ENCODE measurements at regions not wholly inside any gene's neighbourhood (a gene's known extent, or its start where the extent isn't known, plus 50 kb on each side); places are given as distances from the start of the nearest gene placed in this dataset.
"Not testable (repeated sequence)": the region's sequence is repeated elsewhere in the genome, so short reads cannot be mapped to it uniquely, and the experiment has no call there.

DNA sequence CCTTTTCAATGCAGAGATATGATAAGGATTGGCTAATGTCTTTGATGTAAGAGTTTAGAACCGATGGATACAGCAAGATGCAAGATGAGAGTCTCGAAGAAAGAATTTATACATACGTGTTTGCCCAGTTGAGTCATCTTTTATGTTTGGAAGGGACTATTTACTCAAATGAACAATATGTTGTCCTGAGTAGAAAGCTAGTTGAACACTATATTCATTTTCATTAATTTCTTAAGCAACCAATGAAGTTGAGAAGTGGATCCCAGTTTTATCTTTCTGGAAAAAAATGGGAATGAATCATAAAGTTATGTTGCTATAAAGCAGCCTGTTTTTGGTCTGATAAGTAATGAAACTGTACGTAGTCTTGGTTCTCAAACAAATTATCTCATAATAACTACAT, 1431.7 kb upstream of the FLRT2 start:
- DNase-seq (ENCODE audit: low read depth in 1 of 2, low spot score in 2 of 2) = no peak
- H3K27me3 ChIP-seq (replicated peaks) = no peaks in the 10 kb centered on the region
- no peaks in the 10 kb centered on the region for H3K4me1 ChIP-seq (replicated peaks)
- no peak overlapping the region for H3K4me3 ChIP-seq
- H3K9me3 ChIP-seq (replicated peaks) = no peaks in the 10 kb centered on the region
- H3K36me3 ChIP-seq = no peaks in the 10 kb centered on the region
- no peak overlapping the region for H3K27ac ChIP-seq

DNA sequence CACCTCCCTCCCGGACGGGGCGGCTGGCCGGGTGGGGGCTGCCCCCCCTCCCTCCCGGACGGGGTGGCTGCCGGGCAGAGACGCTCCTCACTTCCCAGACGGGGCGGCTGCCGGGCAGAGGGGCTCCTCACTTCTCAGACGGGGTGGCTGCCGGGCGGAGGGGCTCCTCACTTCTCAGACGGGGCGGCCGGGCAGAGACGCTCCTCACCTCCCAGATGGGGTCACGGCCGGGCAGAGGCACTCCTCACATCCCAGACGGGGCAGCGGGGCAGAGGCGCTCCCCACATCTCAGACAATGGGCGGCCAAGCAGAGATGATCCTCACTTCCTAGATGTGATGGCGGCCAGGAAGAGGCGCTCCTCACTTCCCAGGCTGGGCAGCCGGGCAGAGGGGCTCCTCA, 1430.4 kb upstream of the FLRT2 start:
- not testable (repeated sequence) for H3K36me3 ChIP-seq; H3K9me3 ChIP-seq (replicated peaks); DNase-seq (ENCODE audit: low read depth in 1 of 2, low spot score in 2 of 2); H3K27ac ChIP-seq; H3K4me3 ChIP-seq; H3K27me3 ChIP-seq (replicated peaks); H3K4me1 ChIP-seq (replicated peaks)

DNA sequence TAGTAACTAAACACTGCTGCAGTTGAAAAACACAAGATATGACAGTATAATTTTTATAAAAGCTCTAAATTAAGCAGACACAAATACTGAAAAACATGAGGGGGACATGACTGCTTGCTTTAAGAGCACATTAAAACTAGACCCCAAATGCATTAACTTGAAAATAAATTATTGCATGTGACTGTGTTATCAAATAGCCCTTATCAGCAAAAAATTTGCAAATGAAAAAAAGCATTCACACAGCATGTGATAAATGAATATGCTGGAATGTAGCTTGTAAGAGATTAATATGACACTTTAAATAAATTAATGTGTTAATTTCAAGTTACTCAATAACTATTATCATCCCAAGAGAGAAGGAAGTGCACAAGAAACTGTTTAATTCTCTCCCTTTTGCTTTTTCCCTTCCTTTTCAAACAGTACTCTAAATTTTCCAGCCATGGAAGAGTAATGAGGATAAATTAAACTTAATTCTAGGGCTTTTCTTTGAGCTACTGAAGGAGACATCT, 1422.1 kb upstream of the FLRT2 start:
- Histone ChIP-seq H3K4me1 (replicated peaks) (no peaks in the 10 kb centered on the region), H3K27ac (no peak overlapping the region), H3K36me3 (no peaks in the 10 kb centered on the region), H3K27me3 (replicated peaks) (no peaks in the 10 kb centered on the region), H3K4me3 (no peak overlapping the region), H3K9me3 (replicated peaks) (no peaks in the 10 kb centered on the region)
- DNase-seq (ENCODE audit: low read depth in 1 of 2, low spot score in 2 of 2) = no peak

DNA sequence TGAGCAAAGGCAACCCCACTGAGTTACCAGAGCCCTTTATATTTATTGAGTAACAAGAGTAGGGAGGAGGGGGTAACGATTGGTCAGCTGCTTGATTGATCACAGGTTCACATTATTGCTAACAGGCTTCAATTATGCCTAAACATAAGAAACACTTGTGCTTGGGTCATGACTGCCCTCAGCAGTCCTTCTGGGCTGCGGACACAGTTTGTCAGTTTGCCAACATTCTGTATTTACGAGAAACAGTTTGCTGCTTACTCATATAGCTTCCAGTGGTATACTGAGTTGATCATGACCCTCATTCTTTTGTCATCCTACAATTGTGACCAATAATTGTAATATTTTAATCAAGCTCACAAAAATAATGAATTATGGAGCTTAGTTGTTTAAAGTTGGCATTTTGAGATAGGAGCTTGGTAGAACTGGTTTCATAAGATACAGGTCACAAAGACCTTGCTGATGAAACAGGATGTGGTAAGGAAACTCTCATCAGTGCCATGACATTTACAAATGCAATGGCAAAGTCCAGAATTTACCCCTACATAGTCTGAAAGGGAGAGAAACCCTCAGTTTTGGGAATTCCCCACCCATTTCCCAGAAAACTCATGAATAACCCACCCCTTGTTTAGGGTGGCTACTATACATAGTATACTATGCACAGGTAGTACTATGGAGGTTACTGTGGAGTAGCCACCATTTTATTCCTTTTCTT, 1421.0 kb upstream of the FLRT2 start:
- H3K4me3 ChIP-seq = no peak overlapping the region

DNA sequence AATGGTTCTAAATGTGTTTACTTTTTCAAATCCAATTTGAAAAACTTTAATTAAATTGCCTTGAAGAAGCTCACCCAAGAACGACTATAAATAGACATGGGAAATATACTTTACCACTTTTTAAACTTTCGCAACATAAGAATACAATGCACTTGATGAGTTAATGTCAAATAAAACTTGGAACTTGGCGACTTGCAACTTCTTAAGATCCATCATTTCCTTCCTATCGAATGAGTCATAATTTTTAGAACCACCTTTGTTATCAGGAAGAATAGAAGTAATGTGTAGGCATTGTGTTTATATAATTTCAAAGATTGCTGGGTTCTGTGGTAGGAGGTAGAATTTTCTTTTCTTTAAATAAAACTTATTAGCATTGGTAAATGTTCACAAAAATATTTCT, 1417.4 kb upstream of the FLRT2 start:
- H3K27ac ChIP-seq = no peak overlapping the region
- H3K4me3 ChIP-seq = no peak overlapping the region
- no peaks in the 10 kb centered on the region for H3K9me3 ChIP-seq (replicated peaks)
- DNase-seq (ENCODE audit: low read depth in 1 of 2, low spot score in 2 of 2) = no peak
- no peaks in the 10 kb centered on the region for H3K27me3 ChIP-seq (replicated peaks)
- no peaks in the 10 kb centered on the region for H3K36me3 ChIP-seq
- H3K4me1 ChIP-seq (replicated peaks) = no peaks in the 10 kb centered on the region

More for the DNA sequence above, 1421.0 kb upstream of the FLRT2 start:
- no peak for DNase-seq (ENCODE audit: low read depth in 1 of 2, low spot score in 2 of 2)
- Histone ChIP-seq H3K9me3 (replicated peaks) (no peaks in the 10 kb centered on the region), H3K27me3 (replicated peaks) (no peaks in the 10 kb centered on the region), H3K4me1 (replicated peaks) (no peaks in the 10 kb centered on the region), H3K27ac (no peak overlapping the region), H3K36me3 (no peaks in the 10 kb centered on the region)

DNA sequence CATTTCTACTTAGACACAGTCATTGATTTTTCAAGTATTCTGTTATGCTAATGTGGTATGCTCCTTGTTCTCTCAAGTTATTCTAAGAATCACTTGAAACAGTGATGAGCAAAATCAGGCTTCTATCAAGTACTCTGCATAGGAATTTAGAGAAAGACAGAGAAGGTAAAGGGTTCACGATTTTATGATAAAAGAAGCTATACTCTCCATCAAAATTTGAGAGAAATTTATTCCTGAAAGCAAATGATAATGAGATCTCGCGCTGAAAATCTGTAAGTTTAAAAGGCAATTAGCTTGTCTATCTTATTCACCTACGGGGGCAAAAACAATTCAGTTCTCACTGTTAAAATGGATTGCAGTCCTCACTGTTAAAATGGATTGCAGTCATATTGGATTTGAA, 1404.3 kb upstream of the FLRT2 start:
- no peak for DNase-seq (ENCODE audit: low read depth in 1 of 2, low spot score in 2 of 2)
- no peaks in the 10 kb centered on the region for H3K36me3 ChIP-seq
- H3K4me1 ChIP-seq (replicated peaks) = no peaks in the 10 kb centered on the region
- no peak overlapping the region for H3K27ac ChIP-seq
- H3K4me3 ChIP-seq = no peak overlapping the region
- H3K27me3 ChIP-seq (replicated peaks) = no peaks in the 10 kb centered on the region
- H3K9me3 ChIP-seq (replicated peaks) = no peaks in the 10 kb centered on the region

DNA sequence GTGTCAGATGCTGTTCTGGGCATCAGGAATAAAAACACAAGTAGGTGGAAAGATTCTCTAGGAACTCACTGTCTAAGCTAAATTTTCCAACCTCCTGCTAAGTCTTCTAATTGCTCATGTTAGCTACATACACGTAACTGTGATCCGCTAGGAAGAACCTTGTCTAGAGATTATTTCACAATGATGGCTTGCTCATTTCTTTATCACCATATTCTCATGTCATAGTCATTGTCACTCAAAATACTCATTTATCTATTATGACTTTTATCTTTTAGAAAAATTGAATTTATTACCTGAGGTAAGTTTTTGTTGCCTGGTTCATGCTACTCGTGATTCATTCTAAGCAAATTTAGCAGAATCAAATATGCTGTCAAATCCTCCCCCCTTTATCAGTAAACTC, 1402.4 kb upstream of the FLRT2 start:
- H3K27me3 ChIP-seq (replicated peaks) = no peaks in the 10 kb centered on the region
- H3K36me3 ChIP-seq = no peaks in the 10 kb centered on the region
- H3K4me3 ChIP-seq = no peak overlapping the region
- H3K27ac ChIP-seq = no peak overlapping the region
- no peaks in the 10 kb centered on the region for H3K9me3 ChIP-seq (replicated peaks)
- no peak for DNase-seq (ENCODE audit: low read depth in 1 of 2, low spot score in 2 of 2)
- no peaks in the 10 kb centered on the region for H3K4me1 ChIP-seq (replicated peaks)

DNA sequence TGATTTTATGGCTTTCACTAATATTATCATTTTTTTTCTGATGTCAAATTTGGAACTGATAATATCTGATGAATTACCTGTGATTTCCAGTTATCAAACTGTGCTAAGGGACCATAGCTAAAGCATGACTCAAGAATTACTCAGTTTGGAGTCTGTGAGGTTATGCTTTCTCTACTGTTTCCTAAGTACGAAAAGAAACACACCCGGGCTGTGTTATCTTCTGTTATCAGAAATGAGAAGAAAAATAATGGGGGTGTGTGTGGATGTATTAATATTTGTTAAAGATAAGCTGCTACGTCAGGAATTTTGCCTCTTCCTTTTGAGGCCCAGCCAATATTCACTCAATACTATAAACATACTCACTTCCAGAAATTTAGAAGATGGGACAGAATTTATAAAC, 1401.9 kb upstream of the FLRT2 start:
- DNase-seq (ENCODE audit: low read depth in 1 of 2, low spot score in 2 of 2) = no peak
- H3K27me3 ChIP-seq (replicated peaks) = no peaks in the 10 kb centered on the region
- H3K27ac ChIP-seq = no peak overlapping the region
- H3K4me3 ChIP-seq = no peak overlapping the region
- H3K36me3 ChIP-seq = no peaks in the 10 kb centered on the region
- no peaks in the 10 kb centered on the region for H3K4me1 ChIP-seq (replicated peaks)
- H3K9me3 ChIP-seq (replicated peaks) = no peaks in the 10 kb centered on the region

DNA sequence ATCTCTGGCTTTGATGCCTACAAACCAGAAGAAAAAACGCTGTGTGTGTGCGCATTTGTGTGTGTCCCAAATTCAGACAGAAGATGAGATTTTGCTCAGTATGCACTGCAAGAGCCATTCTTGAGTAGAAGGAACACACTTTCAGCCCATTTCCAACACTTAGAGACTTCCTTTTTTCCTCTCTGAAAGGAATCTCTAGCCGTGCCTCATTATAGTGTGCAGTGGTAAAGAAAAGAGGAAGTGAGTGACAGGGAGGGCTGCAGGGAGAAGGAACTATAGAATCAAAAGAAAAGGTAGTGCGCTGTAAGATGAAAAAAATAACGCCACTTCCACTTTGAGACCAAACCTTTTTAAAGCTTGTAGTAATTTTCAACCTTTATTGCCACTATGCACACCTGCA, 1400.9 kb upstream of the FLRT2 start:
- Histone ChIP-seq H3K36me3 (no peaks in the 10 kb centered on the region), H3K4me3 (no peak overlapping the region), H3K9me3 (replicated peaks) (no peaks in the 10 kb centered on the region), H3K4me1 (replicated peaks) (no peaks in the 10 kb centered on the region), H3K27me3 (replicated peaks) (no peaks in the 10 kb centered on the region), H3K27ac (no peak overlapping the region)
- no peak for DNase-seq (ENCODE audit: low read depth in 1 of 2, low spot score in 2 of 2)

DNA sequence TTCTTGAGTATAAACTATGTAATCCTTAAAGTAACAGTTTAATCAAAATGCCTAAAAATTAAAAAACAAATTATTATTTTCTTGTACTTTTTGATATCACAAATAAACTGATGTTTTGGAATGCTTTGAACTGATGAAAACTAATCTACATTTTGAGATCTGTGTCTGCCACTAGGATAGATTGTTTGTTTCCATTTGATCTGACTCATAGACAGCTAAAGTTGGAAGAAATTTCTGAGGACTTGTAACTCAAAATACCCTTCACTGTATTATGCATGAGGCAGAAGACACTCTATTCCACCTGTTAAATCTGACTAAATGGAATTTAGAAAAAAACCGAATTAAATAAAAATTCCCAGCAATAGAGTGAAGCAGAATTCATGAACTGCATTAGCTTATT, 1400.0 kb upstream of the FLRT2 start:
- no peaks in the 10 kb centered on the region for H3K9me3 ChIP-seq (replicated peaks)

DNA sequence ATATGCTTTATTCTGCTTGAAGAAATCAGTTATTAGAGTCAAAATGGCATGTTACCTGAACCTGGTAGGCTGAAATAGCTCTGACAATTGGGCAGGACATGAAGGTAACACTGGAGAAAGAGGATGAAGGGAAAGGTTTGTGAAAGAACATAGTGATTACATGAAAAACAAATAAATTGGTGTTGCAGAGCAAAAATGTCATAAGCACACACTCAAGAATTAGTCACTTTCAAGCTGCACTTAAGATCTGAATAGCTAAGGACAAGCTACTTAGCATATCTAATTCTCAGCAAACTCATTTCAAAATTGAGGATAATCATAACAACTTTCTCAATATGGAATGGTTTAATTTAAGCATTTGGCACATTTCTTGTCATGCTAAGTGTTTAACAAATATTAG, 1398.0 kb upstream of the FLRT2 start:
- H3K27me3 ChIP-seq (replicated peaks) = no peaks in the 10 kb centered on the region
- H3K4me3 ChIP-seq = no peak overlapping the region
- H3K4me1 ChIP-seq (replicated peaks) = no peaks in the 10 kb centered on the region
- no peaks in the 10 kb centered on the region for H3K36me3 ChIP-seq
- no peak for DNase-seq (ENCODE audit: low read depth in 1 of 2, low spot score in 2 of 2)
- no peaks in the 10 kb centered on the region for H3K9me3 ChIP-seq (replicated peaks)
- no peak overlapping the region for H3K27ac ChIP-seq

More for the DNA sequence above, 1400.0 kb upstream of the FLRT2 start:
- Histone ChIP-seq H3K4me3 (no peak overlapping the region), H3K36me3 (no peaks in the 10 kb centered on the region), H3K4me1 (replicated peaks) (no peaks in the 10 kb centered on the region), H3K27ac (no peak overlapping the region), H3K27me3 (replicated peaks) (no peaks in the 10 kb centered on the region)
- no peak for DNase-seq (ENCODE audit: low read depth in 1 of 2, low spot score in 2 of 2)

DNA sequence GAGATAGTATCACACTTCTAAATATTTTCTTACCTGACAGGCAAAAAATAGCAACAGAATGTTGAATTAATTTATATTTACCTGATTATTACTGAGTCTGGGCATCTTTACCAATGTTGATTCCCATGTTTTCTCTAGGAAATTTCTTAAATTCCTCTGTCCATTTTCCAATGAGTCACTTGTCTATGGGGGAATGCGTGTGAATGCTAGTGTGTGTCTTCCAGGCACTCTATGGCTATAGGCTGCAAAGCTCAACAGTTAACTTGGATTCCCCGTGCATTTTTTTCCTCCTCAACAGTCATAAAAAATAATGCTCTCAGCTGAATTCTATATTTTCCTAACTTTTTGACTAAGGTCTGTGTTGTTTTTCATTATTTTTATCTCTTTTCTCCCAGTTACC, 1385.8 kb upstream of the FLRT2 start:
- Histone ChIP-seq H3K36me3 (no peaks in the 10 kb centered on the region), H3K4me1 (replicated peaks) (no peaks in the 10 kb centered on the region), H3K27me3 (replicated peaks) (no peaks in the 10 kb centered on the region), H3K9me3 (replicated peaks) (peaks cover 3% of the 10 kb centered on the region; the same call in 1 of the 2 replicates), H3K27ac (no peak overlapping the region), H3K4me3 (no peak overlapping the region)
- no peak for DNase-seq (ENCODE audit: low read depth in 1 of 2, low spot score in 2 of 2)

DNA sequence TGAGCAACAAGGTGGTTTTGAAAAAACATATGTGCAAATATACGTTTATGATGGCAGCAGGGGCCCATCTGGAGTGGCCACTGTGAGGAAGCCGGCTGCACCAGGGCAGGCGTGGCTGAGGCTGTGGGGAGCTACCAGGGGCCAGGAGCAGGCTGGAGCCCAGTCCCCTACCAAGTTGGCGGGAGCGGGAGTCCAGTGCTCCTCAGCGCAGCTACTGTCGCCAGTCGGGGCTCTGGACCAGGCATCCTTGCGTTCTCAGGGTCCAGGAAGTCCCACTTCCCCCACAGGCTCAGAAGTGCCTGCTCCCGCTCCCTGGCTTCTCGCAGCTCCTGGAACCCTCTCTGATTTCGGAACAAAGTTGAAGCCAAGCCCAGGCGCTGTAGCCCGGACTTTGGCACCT, 1377.5 kb upstream of the FLRT2 start:
- Histone ChIP-seq H3K4me1 (replicated peaks) (no peaks in the 10 kb centered on the region), H3K36me3 (no peaks in the 10 kb centered on the region), H3K27ac (no peak overlapping the region), H3K9me3 (replicated peaks) (no peaks in the 10 kb centered on the region), H3K4me3 (no peak overlapping the region), H3K27me3 (replicated peaks) (no peaks in the 10 kb centered on the region)
- DNase-seq (ENCODE audit: low read depth in 1 of 2, low spot score in 2 of 2) = no peak

DNA sequence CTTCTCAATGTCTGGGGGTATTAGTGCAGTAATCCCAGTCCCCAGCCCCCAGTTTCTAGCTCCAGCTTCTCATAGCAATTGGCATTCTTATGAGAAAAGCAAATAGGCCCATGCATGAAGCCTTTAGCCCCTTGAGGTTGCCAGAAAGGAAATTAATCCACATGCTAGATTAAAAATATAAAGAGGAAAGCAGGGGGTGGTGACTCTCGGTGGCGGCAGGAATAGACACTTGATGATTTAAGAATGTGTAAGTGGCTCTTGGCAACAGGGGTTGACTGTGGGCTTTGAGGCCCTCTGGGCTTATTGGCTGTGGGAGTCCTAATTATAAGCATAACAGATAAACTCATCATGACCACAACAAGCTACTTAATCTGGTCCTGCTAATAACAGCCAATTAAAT, 1367.3 kb upstream of the FLRT2 start:
- no peak for DNase-seq (ENCODE audit: low read depth in 1 of 2, low spot score in 2 of 2)
- H3K27ac ChIP-seq = no peak overlapping the region
- H3K4me1 ChIP-seq (replicated peaks) = no peaks in the 10 kb centered on the region
- H3K27me3 ChIP-seq (replicated peaks) = no peaks in the 10 kb centered on the region
- no peak overlapping the region for H3K4me3 ChIP-seq
- H3K36me3 ChIP-seq = no peaks in the 10 kb centered on the region
- H3K9me3 ChIP-seq (replicated peaks) = no peaks in the 10 kb centered on the region

DNA sequence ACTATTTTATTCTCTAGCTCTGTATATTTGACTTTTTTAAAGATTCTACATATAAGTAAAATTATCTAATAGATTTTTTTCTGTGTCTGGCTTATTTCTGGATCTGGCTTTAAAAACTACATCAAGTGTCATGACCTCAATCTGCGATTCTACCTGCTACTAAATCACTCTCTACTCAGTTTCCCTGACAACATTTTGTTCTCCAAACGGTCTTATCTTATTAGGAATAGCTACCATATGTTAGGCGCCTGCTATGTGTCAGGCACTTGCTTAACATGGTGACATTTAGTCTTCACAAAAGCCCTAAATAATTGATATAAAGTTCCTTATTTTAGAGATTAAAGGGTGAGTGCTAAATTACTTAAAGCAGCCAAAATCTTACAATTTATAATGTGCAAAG, 1362.9 kb upstream of the FLRT2 start:
- H3K27me3 ChIP-seq (replicated peaks) = no peaks in the 10 kb centered on the region
- no peak overlapping the region for H3K4me3 ChIP-seq
- H3K4me1 ChIP-seq (replicated peaks) = no peaks in the 10 kb centered on the region
- no peaks in the 10 kb centered on the region for H3K36me3 ChIP-seq
- no peak overlapping the region for H3K27ac ChIP-seq
- DNase-seq (ENCODE audit: low read depth in 1 of 2, low spot score in 2 of 2) = no peak
- H3K9me3 ChIP-seq (replicated peaks) = no peaks in the 10 kb centered on the region
